ENCODE measurements at regions not wholly inside any gene's neighbourhood (a gene's known extent, or its start where the extent isn't known, plus 50 kb on each side); places are given as distances from the start of the nearest gene placed in this dataset.
A peak's percentile ranks its signal among the peaks of the same experiment; 100 is the strongest.

DNA sequence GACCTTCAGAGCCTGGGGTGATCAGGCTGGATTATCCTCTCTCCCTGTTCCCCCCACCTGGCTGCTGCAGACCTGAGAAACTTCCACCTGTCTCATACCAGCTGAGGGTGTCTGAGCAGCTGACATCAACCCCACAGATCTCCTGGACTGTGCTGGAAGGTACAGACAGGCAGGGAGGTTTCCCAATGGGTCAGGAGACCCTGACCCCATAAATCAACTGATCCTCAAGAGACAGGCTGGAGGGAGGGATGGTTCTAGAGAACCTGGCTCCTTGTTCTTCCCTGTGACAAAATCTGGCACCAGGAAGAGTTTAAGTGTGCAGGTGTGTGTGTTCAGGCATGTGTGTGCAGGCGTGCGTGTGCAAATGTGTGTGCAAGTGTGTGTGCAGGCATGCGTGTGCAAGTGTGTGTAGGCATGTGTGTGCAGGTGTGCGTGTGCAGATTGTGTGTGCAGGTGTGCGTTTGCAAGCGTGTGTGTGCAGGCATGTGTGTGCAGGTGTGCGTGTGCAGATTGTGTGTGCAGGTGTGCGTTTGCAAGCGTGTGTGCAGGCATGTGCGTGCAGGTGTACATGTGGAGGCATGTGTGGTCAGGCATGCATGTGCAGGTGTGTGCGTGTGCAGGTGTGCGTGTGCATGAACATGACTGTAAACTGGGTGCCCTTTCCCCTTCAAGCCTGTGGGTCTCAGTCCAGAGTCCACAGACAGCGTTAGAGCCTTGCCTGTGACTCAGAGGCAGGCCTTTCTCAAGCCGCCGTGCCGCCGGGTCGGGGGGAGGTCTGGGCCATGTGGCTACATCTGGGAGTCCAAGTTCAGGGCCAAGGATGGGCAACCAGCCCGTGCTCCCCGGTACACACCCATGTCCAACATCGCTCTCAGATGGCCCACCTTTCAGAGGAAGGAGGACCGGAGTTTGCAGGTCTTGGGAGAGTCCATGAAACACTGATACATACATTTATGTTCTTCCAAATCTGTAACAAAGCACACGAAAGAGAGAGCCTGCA lies 50.1 kb upstream of the ELN start:
- intact Hi-C loops (cut with DNase I) = no loop called here
- DNase-seq (ENCODE audit: low spot score) = peak; percentile 65
